NCI-H2107 treated with DMSO at 0.1 percent for 48 hours (cell line): ENCODE measurements at regions not wholly inside any gene's neighbourhood (a gene's known extent, or its start where the extent isn't known, plus 50 kb on each side); places are given as distances from the start of the nearest gene placed in this dataset.
"Not testable (repeated sequence)": the region's sequence is repeated elsewhere in the genome, so short reads cannot be mapped to it uniquely, and the experiment has no call there.

Experiments used
- DNase-seq: peaks from one replicate; lab custom pipeline; 2025; ENCODE audit not compliant: unreplicated experiment; lab: John Stamatoyannopoulos, UW

DNA sequence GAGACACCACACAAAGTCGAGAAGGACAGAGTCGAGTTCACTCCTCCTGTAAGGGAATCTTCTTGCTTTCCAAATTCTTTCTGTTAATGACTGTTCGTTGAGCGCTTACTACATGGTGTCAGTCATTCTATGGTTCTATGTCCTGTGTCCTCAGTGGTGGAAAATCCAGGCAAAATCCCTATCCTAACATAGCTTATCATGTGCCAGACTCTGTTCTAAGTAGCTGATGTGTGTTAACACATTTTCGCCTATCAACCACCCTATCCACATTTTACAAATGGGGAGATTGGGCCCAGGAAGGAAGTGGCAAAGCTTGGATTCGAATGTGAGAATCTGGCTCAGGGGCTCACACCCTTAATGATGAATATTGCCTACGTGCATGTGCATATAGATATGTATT is 280.1 kb downstream of the GATA3 start:
- no peak for DNase-seq

DNA sequence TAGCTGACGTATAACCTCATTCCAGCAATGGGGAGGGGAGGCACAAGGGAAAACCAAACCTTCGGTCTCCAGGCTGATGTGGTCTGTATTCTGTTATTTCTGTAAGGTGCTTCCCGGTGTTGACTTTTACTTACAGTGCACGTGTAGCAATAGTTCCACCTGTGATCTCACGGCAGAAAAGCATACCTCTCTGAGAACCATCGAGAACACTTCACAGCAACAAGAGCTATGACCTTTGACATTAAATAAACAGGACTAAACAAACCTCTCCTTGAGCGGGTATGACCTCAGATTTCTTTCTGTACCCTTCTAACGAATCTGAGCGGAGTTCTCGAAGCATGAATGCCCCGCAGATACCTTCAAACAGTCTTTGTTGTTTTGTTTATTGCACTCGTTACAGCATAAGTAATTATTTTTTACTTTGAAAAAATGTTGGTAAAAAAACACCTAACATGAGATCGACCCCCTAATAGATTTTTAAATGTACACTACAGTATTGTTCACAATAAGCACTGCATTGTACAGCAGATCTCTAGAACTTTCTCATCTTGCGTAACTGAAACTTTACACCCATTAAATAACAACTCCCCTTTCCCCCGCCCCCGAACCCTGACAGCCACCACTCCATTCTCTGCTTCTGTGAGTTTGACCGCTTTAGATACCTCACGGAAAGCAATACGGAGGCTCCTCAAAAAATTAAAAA is 282.3 kb downstream of the GATA3 start:
- DNase-seq = no peak

DNA sequence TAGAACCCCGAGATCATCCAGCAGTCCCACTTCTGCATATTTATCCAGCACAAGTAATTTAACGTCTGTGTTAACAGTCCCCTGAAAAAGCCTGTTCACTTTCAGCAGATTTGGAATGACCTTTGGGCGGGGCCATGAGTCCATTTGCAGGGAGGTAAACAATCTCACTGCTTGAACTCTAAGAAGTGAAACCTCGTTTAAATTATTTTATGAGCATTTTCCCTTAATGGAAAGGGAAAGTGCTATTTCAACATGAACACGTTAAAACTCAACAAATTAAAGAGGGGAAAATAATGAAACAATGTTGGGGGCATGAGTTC is 282.8 kb downstream of the GATA3 start:
- DNase-seq = no peak

DNA sequence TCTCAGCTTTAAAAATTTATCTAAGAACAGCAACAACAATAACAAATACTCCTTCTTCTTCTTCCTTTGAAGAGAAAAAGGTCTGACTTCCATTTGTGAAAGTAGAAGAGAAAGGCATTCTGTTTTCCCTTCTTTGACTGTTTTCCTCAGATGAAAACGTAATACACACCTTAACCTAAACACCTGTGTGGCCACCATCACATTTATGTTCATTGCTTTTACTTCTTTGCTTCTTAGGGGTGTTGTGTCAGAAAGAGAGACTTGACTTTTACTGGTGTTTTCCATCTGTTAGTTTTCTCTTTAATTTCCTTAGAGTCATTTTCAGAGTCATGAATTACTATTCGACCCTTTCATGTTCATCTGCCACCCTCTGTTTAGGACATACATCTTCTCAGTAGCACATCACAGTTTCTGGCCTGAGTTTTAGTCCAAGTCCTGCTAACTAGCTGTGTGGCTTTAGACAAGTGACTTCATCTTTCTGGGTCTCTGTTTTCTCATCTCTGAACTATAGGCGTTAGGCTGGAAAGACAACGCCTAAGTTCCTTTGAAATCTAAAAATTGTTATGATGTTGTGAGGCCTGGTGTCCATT is 283.8 kb downstream of the GATA3 start:
- no peak for DNase-seq

DNA sequence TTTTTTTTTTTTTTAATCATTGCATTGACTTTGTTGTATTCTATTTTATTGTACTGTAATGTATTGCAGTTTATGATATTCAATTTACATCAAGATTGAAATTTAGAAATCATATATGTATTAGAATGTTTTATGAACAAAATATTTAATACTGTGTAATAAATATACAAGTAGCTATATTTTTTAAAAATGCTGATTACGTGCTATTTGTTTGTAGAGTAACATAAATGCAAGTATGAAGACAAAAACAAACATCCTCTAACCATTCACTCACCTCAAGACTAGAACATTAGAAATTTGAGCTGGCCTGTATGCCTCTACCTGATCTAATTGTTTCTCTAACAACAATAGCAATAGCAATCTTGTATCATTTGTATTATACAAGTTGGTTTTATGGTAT is 290.3 kb downstream of the GATA3 start:
- no peak for DNase-seq

DNA sequence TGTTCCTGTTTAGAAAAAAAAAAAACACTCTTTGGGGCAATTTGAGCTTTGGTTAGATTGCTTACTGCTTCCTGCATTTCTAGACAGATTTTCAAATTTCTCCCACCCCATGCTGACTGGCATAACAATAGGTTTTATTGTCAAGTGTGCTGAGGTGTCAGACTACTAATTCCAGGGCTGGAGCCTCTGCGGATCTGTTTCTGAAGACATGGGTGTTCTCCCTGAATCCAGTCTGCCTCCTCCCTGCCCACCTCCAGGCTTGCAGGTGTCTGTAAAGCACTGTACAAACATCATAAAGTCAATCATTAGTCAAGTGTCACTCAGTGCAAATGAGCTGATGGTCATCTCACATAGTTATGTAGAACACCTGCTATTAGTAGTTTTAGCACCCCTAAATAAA is 292.4 kb downstream of the GATA3 start:
- DNase-seq = no peak

DNA sequence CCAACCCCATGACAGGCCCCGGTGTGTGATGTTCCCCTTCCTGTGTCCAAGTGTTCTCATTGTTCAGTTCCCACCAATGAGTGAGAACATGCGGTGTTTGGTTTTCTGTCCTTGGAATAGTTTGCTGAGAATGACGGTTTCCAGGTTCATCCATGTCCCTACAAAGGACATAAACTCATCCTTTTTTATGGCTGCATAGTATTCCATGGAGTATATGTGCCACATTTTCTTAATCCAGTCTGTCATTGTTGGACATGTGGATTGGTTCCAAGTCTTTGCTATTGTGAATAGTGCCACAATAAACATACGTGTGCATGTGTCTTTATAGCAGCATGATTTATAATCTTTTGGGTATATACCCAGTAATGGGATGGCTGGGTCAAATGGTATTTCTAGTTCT is 293.1 kb downstream of the GATA3 start:
- not testable (repeated sequence) for DNase-seq

DNA sequence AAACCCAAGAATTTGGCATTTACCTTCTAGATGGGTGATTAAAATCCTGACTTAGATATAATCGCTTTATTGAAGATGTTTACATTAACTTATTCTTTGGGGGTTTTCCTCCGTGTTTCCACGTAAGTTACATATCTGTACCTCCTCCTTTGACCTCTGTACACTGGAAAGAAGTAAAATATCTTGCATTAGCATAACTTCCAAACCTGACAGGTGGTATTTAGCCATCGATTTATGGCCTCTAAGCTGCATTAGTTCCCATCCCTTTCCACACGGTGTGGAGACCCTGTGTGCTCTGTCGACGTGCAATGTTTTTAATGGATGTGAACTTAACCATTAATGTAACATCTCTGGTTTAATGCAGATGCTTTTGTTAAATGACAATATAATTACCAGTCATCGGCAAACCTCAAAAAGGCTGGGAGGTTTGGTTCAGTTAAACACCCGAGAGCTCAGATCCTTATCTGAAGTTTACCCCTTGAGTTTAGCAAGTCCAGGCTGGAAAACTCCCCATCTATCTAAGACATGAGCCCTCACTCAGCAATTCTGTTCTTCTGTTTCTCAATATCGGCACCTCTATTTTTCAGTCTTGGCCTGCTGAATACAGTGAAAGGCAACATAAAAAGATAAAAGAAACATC is 295.2 kb downstream of the GATA3 start:
- no peak for DNase-seq

DNA sequence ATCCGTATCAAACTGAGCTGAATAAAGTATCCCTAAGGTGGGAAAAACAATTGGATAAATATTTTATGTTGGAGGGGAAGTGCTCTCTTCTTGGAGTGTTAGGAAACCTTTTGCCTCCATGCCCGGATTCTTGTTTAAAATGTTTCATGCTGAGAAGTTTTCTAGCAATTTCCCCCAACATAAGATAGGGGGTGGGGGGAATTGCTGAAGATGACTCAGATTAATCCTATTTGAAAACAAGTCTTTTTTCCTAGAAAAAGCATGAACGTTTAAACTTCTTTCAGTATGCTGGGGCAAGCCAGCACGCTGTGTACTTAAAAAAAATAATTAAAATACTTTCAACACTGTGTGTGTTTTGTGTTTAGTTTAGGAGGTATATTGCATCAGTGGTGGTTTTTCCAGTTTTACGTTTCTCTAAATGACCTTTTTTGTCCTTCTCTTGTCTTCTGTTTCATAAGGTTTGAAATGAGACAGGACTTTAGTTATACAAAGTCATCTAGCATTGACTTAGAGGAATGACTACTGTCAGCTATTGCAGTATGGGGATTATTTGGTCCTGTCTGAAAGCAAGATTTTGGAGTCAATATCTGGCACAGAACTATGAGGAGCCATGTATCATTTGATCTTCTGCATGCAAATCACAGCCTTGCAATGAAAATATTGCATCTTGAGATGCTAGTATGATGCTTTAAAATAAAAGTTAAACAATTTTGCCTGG is 295.9 kb downstream of the GATA3 start:
- no peak for DNase-seq

DNA sequence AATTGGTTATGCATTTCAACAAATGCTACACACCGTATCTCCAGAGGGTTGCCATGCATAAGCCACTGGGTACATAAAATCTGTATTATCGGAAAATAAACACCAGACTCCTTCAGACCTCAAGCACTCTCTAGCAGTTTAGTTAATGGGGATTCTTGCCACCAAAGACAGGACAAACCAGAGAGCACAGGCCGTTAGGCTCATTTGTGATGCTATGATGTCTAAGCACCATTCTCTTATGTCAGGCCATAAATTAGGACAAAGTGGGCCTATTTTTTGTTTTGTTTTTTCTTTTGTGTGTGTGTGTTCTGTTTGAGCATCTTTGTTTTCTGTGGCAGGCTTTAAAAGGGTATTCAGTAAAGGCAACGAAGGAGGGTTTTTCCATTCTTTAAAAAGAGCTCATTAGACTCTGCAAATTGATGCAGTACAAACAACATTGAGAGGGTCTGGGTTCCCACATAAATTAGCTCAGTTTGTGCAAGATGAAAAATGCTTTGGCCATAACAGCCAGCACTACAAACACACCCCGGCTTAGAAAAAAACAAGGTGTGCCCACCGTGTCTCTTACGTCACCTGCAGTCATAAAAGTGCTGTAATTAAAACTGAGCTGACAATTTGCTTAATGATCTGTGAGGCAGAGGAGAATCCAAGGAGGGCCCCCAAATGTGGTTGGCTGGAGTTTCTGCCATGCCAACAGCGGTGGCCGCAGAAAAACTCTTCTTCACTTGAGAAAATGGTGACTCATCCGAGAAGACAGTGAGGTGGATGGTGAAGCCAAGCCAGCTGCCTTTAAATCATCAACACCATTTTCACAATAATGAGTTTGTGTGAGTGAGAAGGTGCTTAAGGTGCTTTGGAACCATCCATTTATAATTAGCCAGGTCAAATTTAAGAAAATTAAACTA is 297.9 kb downstream of the GATA3 start:
- DNase-seq = no peak

DNA sequence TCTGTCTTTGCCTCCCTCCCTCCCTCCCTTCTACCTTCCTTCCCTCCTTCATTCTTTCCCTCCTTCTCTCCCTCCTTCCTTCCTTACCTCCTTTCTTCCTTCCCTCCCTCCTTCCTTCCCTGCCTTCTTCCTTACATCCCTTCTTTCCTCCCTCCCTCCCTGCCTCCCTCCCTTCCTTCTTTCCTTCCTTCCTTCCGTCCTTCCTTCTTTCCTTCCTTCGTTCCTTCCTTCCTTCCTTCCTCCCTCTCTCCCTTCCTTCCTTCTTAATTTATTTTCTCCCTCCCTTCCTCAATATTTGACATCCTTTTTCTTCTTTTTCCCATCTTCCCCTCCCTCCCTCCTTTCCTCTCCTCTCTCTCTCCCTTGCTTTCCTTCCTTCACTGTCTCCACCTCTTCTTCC is 301.8 kb downstream of the GATA3 start:
- DNase-seq = no peak

DNA sequence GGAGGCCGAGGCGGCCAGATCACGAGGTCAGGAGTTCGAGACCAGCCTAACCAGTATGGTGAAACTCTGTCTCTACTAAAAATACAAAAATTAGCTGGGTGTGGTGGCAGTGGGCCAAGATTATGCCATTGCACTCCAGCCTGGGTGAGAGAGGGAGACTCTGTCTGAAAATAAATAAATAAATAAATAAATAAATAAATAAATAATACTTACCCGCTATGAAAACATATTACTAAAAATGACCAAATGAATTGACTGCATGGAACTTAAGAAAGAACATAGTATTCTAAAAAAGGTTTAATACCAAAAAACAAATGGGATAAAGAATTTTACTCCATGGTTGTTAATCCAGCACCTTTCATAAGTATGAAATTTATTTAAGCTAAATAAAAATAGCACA is 305.0 kb downstream of the GATA3 start:
- no peak for DNase-seq

DNA sequence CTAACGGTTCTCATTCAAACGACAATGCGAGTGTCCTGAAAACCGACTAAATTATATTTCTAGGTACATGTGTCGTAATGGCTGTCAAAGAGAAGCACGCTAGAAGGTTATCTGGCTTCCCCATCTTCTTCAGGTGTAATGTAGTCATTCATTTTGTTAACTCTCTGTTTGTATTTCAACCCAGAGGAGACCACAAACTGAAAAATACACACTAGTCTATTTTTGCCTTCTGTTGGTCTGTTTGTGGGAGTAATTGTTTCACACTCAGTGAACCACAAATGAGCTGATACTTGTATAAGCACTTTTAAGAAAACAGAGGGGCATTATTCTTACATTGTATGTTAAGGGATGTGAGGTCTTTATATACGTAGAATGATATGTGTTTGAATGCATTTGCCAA is 305.9 kb downstream of the GATA3 start:
- DNase-seq = no peak

DNA sequence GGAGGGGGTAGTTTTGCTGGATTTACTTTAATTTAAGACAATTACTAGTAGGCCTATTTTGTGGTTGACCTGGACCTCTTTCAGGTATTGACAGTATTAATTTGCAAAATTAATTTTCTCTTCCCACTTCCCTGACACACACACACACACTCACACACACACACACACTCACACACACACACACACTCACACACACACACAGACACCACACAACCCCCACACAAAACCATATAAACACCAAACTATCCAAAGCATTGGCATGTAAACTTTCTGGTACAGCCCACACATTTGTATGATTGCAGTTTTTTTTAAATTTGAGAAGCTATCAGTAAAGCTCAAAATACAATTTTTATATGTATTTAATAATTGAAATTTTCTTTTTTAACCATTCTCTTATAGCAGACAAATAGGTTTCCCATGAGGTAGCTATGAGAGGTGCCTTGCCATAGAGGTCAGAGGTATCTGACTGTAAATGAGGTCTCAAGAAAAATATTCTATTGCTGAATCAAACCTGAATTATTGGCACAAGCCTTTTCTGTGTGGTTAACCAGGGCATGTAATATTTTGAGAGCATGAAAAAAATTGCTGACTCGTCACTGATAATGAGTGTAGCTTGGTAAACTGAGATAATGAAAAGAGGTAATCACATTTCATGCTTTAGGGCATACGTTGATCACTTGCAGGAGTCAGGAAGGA is 306.5 kb downstream of the GATA3 start:
- no peak for DNase-seq

DNA sequence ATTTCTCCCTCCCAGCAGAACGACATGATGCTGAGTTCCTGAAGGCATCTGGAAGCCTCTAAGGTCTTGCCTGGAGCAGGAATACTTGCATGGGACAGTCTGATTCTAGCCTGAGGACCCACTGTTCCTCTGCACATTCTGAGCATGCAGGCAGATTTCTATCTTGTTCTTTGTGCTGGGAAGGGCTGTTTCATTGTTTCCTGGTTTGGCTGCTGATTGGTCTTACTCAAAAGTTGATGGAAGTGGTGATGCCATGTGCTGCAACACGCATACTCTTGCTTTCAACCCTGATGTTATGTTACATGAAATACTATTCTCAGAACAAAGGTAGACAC is 307.0 kb downstream of the GATA3 start:
- DNase-seq = no peak

DNA sequence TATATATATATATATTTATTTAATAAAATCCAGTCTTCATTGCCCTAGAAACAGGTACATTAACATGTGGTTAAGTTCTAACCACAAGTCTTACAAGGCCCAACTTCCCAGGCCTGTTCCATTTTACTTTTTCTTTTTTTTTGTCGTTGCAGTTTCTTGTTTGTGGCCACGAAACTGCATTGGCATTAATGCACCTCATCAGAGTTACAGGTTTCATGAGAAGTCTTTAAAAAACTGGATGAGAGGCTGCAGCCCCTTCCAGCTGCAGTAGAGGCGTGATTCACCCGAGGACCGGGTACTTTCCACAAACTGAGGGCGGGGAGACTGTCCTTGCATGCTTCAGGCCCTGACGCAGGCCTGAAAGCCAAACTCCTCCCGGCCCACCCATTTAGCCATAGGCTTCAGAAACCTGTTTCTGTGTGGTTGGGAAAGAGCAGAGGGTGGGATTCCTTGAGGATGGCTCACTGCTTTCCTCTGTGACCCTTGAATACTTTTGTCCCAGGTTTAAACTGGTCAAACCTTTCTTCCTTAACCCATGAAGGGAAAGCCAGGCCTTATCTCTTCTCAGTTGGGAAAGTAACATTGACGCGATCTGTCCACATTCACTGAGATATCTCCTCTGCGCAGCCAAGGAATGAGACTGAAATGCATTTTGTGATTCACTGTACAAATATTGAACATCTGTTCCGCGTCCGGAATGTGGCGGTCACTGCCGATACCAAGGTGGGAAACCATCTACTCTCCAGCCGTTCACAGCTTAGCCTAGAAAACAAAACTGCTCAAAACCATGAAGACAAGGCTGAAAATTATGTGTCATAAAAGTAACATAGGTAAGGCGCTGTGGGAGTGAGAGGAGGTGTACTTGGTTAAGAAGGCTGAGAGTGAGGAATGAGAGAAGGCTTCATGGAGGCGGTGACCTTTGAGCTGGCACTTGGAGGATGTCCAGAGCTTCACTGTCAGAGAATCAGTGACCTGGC is 311.7 kb downstream of the GATA3 start:
- no peak for DNase-seq

DNA sequence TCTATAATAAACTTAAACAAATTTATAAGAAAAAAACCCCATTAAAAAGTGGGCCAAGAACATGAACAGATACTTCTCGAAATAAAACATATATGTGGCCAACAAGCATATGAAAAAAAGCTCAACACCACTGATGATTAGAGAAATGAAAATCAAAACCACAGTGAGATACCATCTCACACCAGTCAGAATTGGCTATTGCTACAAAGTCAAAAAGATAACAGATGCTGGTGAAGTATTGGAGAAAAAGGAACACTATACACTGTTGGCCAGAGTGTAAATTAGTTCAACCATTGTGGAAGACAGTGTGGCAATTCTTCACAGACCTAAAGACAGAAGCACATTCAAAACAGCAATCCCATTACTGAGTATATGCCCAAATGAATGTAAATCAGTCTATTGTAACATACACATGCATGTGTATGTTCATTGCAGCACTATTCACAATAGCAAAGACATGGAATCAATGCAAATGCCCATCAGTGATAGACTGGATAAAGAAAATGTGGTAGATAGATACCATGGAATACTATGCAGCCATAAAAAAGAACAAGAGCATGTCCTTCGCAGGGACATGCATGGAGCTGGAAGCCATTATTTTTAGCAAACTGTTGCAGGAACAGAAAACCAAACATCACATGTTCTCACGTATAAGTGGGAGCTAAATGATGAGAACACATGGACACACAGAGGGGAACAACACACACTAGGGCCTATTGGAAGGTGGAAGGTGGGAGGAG is 313.4 kb downstream of the GATA3 start:
- DNase-seq = not testable (repeated sequence)

DNA sequence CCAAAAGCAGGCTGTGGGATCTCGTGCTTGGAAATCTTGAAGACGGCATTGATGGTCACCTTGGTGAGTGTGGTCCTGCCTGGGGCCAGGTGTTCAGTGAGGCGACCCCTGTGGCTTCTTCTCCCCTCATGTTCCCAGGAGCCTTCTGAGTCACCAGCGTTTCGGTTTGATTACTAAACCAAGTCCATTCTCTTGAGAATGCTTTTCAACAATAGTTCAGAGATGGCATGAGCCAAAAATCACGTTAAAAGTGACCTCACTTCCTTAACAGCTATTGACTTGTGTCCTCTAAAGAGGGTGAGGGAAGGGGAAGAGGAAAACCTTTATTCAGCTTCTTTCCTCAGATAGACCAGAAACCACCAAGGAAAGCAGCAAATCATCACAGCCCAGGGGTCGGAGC is 315.2 kb downstream of the GATA3 start:
- no peak for DNase-seq

DNA sequence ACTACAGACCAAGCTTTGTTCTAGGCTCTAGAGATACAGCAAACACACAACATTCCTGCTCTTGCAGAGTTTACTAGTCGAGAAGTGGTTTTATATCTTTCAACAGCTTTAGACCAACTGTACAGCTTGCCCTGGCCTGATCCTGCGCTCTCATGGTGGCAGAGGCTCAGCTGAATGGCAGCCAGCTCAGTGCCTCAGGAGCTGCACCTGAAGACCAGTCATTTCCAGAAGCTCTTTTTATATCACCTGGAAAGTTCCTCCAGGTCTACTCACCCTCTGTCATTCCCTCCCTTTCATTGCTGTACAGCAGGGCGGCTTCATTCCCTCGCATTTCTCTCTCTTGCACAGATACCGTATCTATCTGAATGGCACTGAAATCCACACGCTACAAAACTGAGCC is 319.8 kb downstream of the GATA3 start:
- DNase-seq = no peak
